HepG2 (cell line): ENCODE measurements at regions not wholly inside any gene's neighbourhood (a gene's known extent, or its start where the extent isn't known, plus 50 kb on each side); places are given as distances from the start of the nearest gene placed in this dataset.

Experiments
- ATAC-seq: fragments of 200-7000 bp; cut with Tn5 transposase; 3 replicates; pipeline ENCODE4 v1.9.1; 2020; ENCODE audit warnings: mild to moderate bottlenecking, moderate library complexity
- BruUV-seq: library from RNA; stranded (reverse); fragments of 400-500 nt; replicated peaks from 2 replicates; lab custom pipeline; 2021; lab: Mats Ljungman, UMichigan
- CTCF ChIA-PET: fragments of 300-600 bp; formaldehyde crosslinking; extraction: SDS; loops from one replicate; lab custom pipeline; 2021; ENCODE audit warnings: low total read pairs, inconsistent platforms, low intra/inter-chr PET ratio; lab: Yijun Ruan, JAX
- POLR2A ChIA-PET: fragments of 350-600 bp; sonication (Branson Sonifier 250); formaldehyde crosslinking; loops from one replicate; lab custom pipeline; 2020; ENCODE audit warnings: antibody characterized with exemption, inconsistent platforms; lab: Yijun Ruan, JAX
- DNase-seq: peaks from one replicate; pipeline ENCODE4 v3.0.0-alpha.2; 2015; ENCODE audit warnings: low spot score
- FAIRE-seq: peaks from 3 replicates; lab custom pipeline; 2011; peaks lifted over from hg19 to GRCh38; lab: Jason Lieb, UNC
- H2AFZ ChIP-seq: one replicate; pipeline ENCODE4 v1.6.1; 2011; ENCODE audit warnings: low read length, inconsistent platforms
- H3K27ac ChIP-seq: fragments of 300-600 bp; 3 replicates; pipeline ENCODE4 v1.8.0; 2011; ENCODE audit warnings: mixed run types, mild to moderate bottlenecking, mixed read lengths, low read length, inconsistent platforms; ENCODE audit not compliant: insufficient read depth; ENCODE audit errors: extremely low read length
- H3K27me3 ChIP-seq, 2 experiments: fragments of 200-600 bp in 1 of 2; 2 replicates in 1 of 2; 3 replicates in 1 of 2; pipeline versions ENCODE4 v1.6.0 to v1.8.0; 2011; ENCODE audit warnings: low read length in 2 of 2, mild to moderate bottlenecking in 2 of 2, moderate library complexity in 2 of 2, inconsistent platforms in 1 of 2; ENCODE audit not compliant: insufficient read depth in 2 of 2, control insufficient read depth in 1 of 2
- H3K36me3 ChIP-seq, 2 experiments: fragments of 200-600 bp in 1 of 2; replicated peaks in 1 of 2; 2 replicates in 1 of 2; 3 replicates in 1 of 2; pipeline versions ENCODE4 v1.5.1 to v1.8.0; 2011; ENCODE audit warnings: low read length in 2 of 2, inconsistent platforms in 1 of 2; ENCODE audit not compliant: insufficient read depth in 2 of 2, control insufficient read depth in 1 of 2
- H3K4me1 ChIP-seq: 2 replicates; pipeline ENCODE4 v1.5.1; 2012; ENCODE audit warnings: low read length, inconsistent platforms; ENCODE audit not compliant: insufficient read depth
- H3K4me2 ChIP-seq: 2 replicates; pipeline ENCODE4 v1.6.0; 2011; ENCODE audit warnings: low read depth, low read length, inconsistent platforms
- H3K4me3 ChIP-seq, 3 experiments: fragments of 200-600 bp in 1 of 3; sonication (generic), shearing (Covaris generic) in 1 of 3; replicated peaks in 1 of 3; 2 replicates each; pipeline ENCODE4 v1.5.1; 2011 to 2016; ENCODE audit warnings: low read length in 3 of 3, inconsistent platforms in 2 of 3, low read depth in 2 of 3, mild to moderate bottlenecking in 2 of 3, control low read depth in 1 of 3, mixed read lengths in 1 of 3; ENCODE audit not compliant: insufficient read depth in 1 of 3
- H3K79me2 ChIP-seq: one replicate; pipeline ENCODE4 v1.6.1; 2011; ENCODE audit warnings: low read length, inconsistent platforms; ENCODE audit not compliant: insufficient read depth
- H3K9ac ChIP-seq: 2 replicates; pipeline ENCODE4 v1.6.0; 2011; ENCODE audit warnings: mild to moderate bottlenecking, low read depth, low read length, inconsistent platforms; ENCODE audit not compliant: insufficient read depth
- H3K9me3 ChIP-seq: 2 replicates; pipeline ENCODE4 v1.5.1; 2012; ENCODE audit warnings: mild to moderate bottlenecking, low read length
- H4K20me1 ChIP-seq: 2 replicates; pipeline ENCODE4 v1.6.0; 2011; ENCODE audit warnings: inconsistent platforms, mild to moderate bottlenecking, low read length, moderate library complexity; ENCODE audit not compliant: insufficient read depth
- NFIB ChIP-seq: sonication (generic); formaldehyde crosslinking; IDR thresholded peaks from 2 replicates; pipeline ENCODE4 v1.9.0; 2021; ENCODE audit warnings: missing genetic modification reagents, mild to moderate bottlenecking, borderline replicate concordance
- ZNF232 ChIP-seq: sonication (generic); formaldehyde crosslinking; IDR thresholded peaks from 2 replicates; pipeline ENCODE4 v1.4.0; 2020; ENCODE audit warnings: missing genetic modification reagents, borderline replicate concordance
- WGBS: methylation state at CpG from one replicate; pipeline ENCODE4 v1.1.6; 2017; ENCODE audit warnings: low lambda C conversion rate; 5-methylcytosine and 5-hydroxymethylcytosine counted together
- in situ Hi-C: cut with HindIII; loops from 2 replicates; pipeline ENCODE4 v1.10.0; 2017; ENCODE audit warnings: low pct_unique_long_range_greater_than_20kb; ENCODE audit not compliant: extremely low pct_ligation_motif_present
- intact Hi-C: fragments of 100-400 bp; cut with micrococcal nuclease; formaldehyde crosslinking; loops from one replicate; pipeline ENCODE4 v1.10.0; 2022; ENCODE audit not compliant: unreplicated experiment
- TF ChIP-seq, protein P1 (sequence below), 2 experiments: fragments of 450-650 bp in 1 of 2; sonication (generic) in 1 of 2; formaldehyde crosslinking in 1 of 2; IDR thresholded peaks; 2 replicates each; pipeline versions ENCODE4 v1.6.1 to v1.8.0; 2016 to 2022; ENCODE audit warnings: antibody characterized with exemption in 1 of 2, mild to moderate bottlenecking in 1 of 2, missing genetic modification reagents in 1 of 2

DNA sequence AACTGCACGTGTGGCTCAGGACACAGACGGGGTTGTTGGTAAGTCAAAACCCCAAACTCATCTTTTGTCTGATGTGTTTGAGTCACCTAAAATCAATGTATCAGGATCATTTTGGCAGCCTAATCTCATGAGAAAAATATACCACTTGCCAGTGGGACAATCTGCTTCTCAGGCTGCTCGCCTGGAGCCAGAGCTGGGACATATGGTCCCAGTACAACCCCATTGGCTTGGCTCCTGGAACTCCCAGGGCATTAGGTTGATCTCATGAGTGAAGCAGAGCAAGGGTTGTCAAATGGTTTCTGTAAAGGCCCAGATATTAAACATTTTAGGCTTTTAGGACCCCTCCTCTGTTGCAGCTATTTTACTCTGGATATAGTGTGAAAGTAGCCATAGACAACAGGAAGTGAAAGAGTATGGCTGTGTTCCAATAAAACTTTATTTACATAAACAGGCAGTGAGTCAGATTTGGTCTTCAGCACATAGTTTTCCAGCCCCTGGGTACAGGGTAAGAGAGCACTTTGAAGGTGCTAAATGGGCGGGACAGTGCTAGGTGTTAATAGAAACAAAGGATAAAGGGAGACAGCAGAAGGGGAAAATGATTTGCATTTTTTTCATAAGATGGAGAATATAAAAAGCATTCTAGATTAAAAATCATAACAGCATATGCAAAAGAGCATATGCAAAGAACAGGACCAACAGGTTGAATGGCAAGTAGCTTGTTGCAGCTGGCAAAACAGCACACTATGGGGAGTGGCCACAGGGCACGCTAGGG is 290.8 kb downstream of the KCNS3 start:
- Histone ChIP-seq H3K79me2 (no peaks in the 10 kb centered on the region), H3K9ac (no peak overlapping the region), H2AFZ (no peak overlapping the region), H3K27me3 (no peaks in the 10 kb centered on the region), H3K4me3 (no peak overlapping the region), H3K36me3 (no peaks in the 10 kb centered on the region), H4K20me1 (no peaks in the 10 kb centered on the region), H3K4me1 (no peaks in the 10 kb centered on the region), H3K9me3 (no peaks in the 10 kb centered on the region), H3K4me2 (no peak overlapping the region), H3K27ac (no peak overlapping the region)
- ChIA-PET POLR2A (no interaction called here), CTCF (no interaction called here)
- no peak for ATAC-seq
- FAIRE-seq = no peak
- in situ Hi-C loops (no loop called here), intact Hi-C loops (no loop called here)
- no TSS peak for BruUV-seq
- DNase-seq = no peak
- 34% methylated on average over 5 of the region's 5 CpGs for WGBS
- no peak for TF ChIP-seq ZNF232 (CRISPR knock-in tag)
- no peak for TF ChIP-seq NFIB (CRISPR knock-in tag)
- TF ChIP-seq, protein P1, sequence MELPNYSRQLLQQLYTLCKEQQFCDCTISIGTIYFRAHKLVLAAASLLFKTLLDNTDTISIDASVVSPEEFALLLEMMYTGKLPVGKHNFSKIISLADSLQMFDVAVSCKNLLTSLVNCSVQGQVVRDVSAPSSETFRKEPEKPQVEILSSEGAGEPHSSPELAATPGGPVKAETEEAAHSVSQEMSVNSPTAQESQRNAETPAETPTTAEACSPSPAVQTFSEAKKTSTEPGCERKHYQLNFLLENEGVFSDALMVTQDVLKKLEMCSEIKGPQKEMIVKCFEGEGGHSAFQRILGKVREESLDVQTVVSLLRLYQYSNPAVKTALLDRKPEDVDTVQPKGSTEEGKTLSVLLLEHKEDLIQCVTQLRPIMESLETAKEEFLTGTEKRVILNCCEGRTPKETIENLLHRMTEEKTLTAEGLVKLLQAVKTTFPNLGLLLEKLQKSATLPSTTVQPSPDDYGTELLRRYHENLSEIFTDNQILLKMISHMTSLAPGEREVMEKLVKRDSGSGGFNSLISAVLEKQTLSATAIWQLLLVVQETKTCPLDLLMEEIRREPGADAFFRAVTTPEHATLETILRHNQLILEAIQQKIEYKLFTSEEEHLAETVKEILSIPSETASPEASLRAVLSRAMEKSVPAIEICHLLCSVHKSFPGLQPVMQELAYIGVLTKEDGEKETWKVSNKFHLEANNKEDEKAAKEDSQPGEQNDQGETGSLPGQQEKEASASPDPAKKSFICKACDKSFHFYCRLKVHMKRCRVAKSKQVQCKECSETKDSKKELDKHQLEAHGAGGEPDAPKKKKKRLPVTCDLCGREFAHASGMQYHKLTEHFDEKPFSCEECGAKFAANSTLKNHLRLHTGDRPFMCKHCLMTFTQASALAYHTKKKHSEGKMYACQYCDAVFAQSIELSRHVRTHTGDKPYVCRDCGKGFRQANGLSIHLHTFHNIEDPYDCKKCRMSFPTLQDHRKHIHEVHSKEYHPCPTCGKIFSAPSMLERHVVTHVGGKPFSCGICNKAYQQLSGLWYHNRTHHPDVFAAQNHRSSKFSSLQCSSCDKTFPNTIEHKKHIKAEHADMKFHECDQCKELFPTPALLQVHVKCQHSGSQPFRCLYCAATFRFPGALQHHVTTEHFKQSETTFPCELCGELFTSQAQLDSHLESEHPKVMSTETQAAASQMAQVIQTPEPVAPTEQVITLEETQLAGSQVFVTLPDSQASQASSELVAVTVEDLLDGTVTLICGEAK (IDR thresholded peaks at IDR 0.05) = peak; percentile 61
- TF ChIP-seq, protein P1 (CRISPR knock-in tag; IDR thresholded peaks at IDR 0.05) = peak; percentile 81; the same call in 1 of the 2 replicates
